Subcutaneous abdominal adipose tissue (tissue), 5 donors: ENCODE measurements at regions not wholly inside any gene's neighbourhood (a gene's known extent, or its start where the extent isn't known, plus 50 kb on each side); places are given as distances from the start of the nearest gene placed in this dataset.

Experiments used
- H3K27ac ChIP-seq: one replicate; pipeline ENCODE4 v1.7.0; 2013; ENCODE audit warnings: low read depth, mild to moderate bottlenecking, inconsistent platforms, low read length, moderate library complexity
- H3K27me3 ChIP-seq, 5 donors: one replicate each; pipeline ENCODE4 v1.7.0; 2013; ENCODE audit warnings: low read length in 5 of 5, inconsistent platforms in 1 of 5; ENCODE audit not compliant: control insufficient read depth in 5 of 5, insufficient read depth in 4 of 5
- H3K36me3 ChIP-seq, 5 donors: one replicate each; pipeline ENCODE4 v1.7.0; 2013; ENCODE audit warnings: low read length in 5 of 5; ENCODE audit not compliant: control insufficient read depth in 5 of 5, insufficient read depth in 5 of 5
- H3K4me1 ChIP-seq, 5 donors: one replicate each; pipeline ENCODE4 v1.7.0; 2013; ENCODE audit warnings: low read length in 5 of 5, mild to moderate bottlenecking in 3 of 5, moderate library complexity in 1 of 5; ENCODE audit not compliant: control insufficient read depth in 5 of 5, insufficient read depth in 5 of 5
- H3K4me3 ChIP-seq, 5 donors: one replicate each; pipeline ENCODE4 v1.7.0; 2013; ENCODE audit warnings: low read length in 5 of 5, low read depth in 1 of 5
- H3K9ac ChIP-seq, 5 donors: one replicate each; pipeline ENCODE4 v1.7.0; 2013; ENCODE audit warnings: low read length in 5 of 5, mild to moderate bottlenecking in 4 of 5, moderate library complexity in 3 of 5
- H3K9me3 ChIP-seq, 5 donors: one replicate each; pipeline ENCODE4 v1.7.0; 2013; ENCODE audit warnings: low read length in 5 of 5; ENCODE audit not compliant: control insufficient read depth in 5 of 5
- donor health status: healthy.
- donor health status: healthy.
- donor health status: healthy.
- donor health status: healthy.
- donor health status: healthy.

- H3K27me3 ChIP-seq = no peaks in the 10 kb centered on the region
- no peak overlapping the region for H3K9ac ChIP-seq
- no peaks in the 10 kb centered on the region for H3K4me1 ChIP-seq
- H3K4me3 ChIP-seq = no peak overlapping the region
- H3K36me3 ChIP-seq = no peaks in the 10 kb centered on the region
- H3K27ac ChIP-seq = no peak overlapping the region
- no peaks in the 10 kb centered on the region for H3K9me3 ChIP-seq
These were observed 1144.9 kb upstream of the PCDH9 start for GRCh38 chr13:68375004-68375403.

GRCh38 chr13:68369739-68370138 lies 1139.6 kb upstream of the PCDH9 start:
- H3K27ac ChIP-seq = no peak overlapping the region
- no peaks in the 10 kb centered on the region for H3K27me3 ChIP-seq
- peaks cover 0 to 2% (median 0%) of the 10 kb centered on the region in 5 donors for H3K4me1 ChIP-seq
- H3K4me3 ChIP-seq = no peak overlapping the region
- no peaks in the 10 kb centered on the region for H3K36me3 ChIP-seq
- H3K9ac ChIP-seq = no peak overlapping the region
- no peaks in the 10 kb centered on the region for H3K9me3 ChIP-seq

- Histone ChIP-seq H3K4me3 (no peak overlapping the region), H3K36me3 (no peaks in the 10 kb centered on the region), H3K27me3 (no peaks in the 10 kb centered on the region), H3K9ac (no peak overlapping the region), H3K9me3 (no peaks in the 10 kb centered on the region), H3K4me1 (peaks cover 0 to 2% (median 0%) of the 10 kb centered on the region in 5 donors), H3K27ac (no peak overlapping the region)
These were observed 1138.8 kb upstream of the PCDH9 start for GRCh38 chr13:68368922-68369321.

GRCh38 chr13:68359105-68359504 lies 1129.0 kb upstream of the PCDH9 start:
- Histone ChIP-seq H3K27me3 (no peaks in the 10 kb centered on the region), H3K36me3 (no peaks in the 10 kb centered on the region), H3K9me3 (no peaks in the 10 kb centered on the region), H3K4me3 (no peak overlapping the region), H3K27ac (no peak overlapping the region), H3K9ac (no peak overlapping the region), H3K4me1 (no peaks in the 10 kb centered on the region)

GRCh38 chr13:68358294-68358705 lies 1128.2 kb upstream of the PCDH9 start:
- Histone ChIP-seq H3K36me3 (no peaks in the 10 kb centered on the region), H3K27ac (no peak overlapping the region), H3K9ac (no peak overlapping the region), H3K9me3 (no peaks in the 10 kb centered on the region), H3K4me1 (no peaks in the 10 kb centered on the region), H3K27me3 (no peaks in the 10 kb centered on the region), H3K4me3 (no peak overlapping the region)

GRCh38 chr13:68350554-68350953 lies 1120.4 kb upstream of the PCDH9 start:
- H3K36me3 ChIP-seq = no peaks in the 10 kb centered on the region
- H3K9ac ChIP-seq = no peak overlapping the region
- H3K4me1 ChIP-seq = no peaks in the 10 kb centered on the region
- no peak overlapping the region for H3K27ac ChIP-seq
- no peaks in the 10 kb centered on the region for H3K9me3 ChIP-seq
- H3K4me3 ChIP-seq = no peak overlapping the region
- H3K27me3 ChIP-seq = no peaks in the 10 kb centered on the region

GRCh38 chr13:68347220-68347619 lies 1117.1 kb upstream of the PCDH9 start:
- no peak overlapping the region for H3K4me3 ChIP-seq
- H3K36me3 ChIP-seq = no peaks in the 10 kb centered on the region
- no peaks in the 10 kb centered on the region for H3K27me3 ChIP-seq
- no peak overlapping the region for H3K9ac ChIP-seq
- peaks cover 0 to 11% (median 5%) of the 10 kb centered on the region in 5 donors for H3K9me3 ChIP-seq
- no peak overlapping the region for H3K27ac ChIP-seq
- no peaks in the 10 kb centered on the region for H3K4me1 ChIP-seq

GRCh38 chr13:68345963-68346531 lies 1115.9 kb upstream of the PCDH9 start:
- Histone ChIP-seq H3K4me1 (no peaks in the 10 kb centered on the region), H3K36me3 (no peaks in the 10 kb centered on the region), H3K27me3 (no peaks in the 10 kb centered on the region), H3K27ac (no peak overlapping the region), H3K9ac (no peak overlapping the region), H3K9me3 (peaks cover 0 to 11% (median 5%) of the 10 kb centered on the region in 5 donors), H3K4me3 (no peak overlapping the region)

GRCh38 chr13:68323124-68323523 lies 1093.0 kb upstream of the PCDH9 start:
- Histone ChIP-seq H3K27ac (no peak overlapping the region), H3K9me3 (peaks cover 0 to 16% (median 11%) of the 10 kb centered on the region in 5 donors), H3K9ac (no peak overlapping the region), H3K36me3 (no peaks in the 10 kb centered on the region), H3K4me1 (no peaks in the 10 kb centered on the region), H3K27me3 (no peaks in the 10 kb centered on the region), H3K4me3 (no peak overlapping the region)

- Histone ChIP-seq H3K27me3 (no peaks in the 10 kb centered on the region), H3K9ac (no peak overlapping the region), H3K36me3 (no peaks in the 10 kb centered on the region), H3K9me3 (peaks cover 0 to 16% (median 12%) of the 10 kb centered on the region in 5 donors), H3K27ac (no peak overlapping the region), H3K4me3 (no peak overlapping the region), H3K4me1 (no peaks in the 10 kb centered on the region)
These were observed 1089.2 kb upstream of the PCDH9 start for GRCh38 chr13:68319384-68319783.
